ENCODE measurements at regions not wholly inside any gene's neighbourhood (a gene's known extent, or its start where the extent isn't known, plus 50 kb on each side); places are given as distances from the start of the nearest gene placed in this dataset.

GRCh38 chr19:30070968-30071632 is 129.1 kb downstream of the URI1 start:
- intact Hi-C loops (cut with DNase I; ENCODE audit: low total_unique reads), result no loop called here
- no peak for TF ChIP-seq CTCF (IDR thresholded peaks at IDR 0.05)
- TF ChIP-seq POLR2A (IDR thresholded peaks at IDR 0.05), result no peak
- DNase-seq (ENCODE audit: low spot score in 2 of 2), result peak in 1 of 2 donors; percentile 82
- WGBS, 2 donors, result 64 to 65% methylated on average over 24 to 26 of the region's 26 CpGs
- H3K4me3 ChIP-seq (ENCODE audit: low read depth, poor library complexity, severe bottlenecking), result no peak overlapping the region

GRCh38 chr19:30071871-30072270 is 129.8 kb downstream of the URI1 start:
- intact Hi-C loops (cut with DNase I; ENCODE audit: low total_unique reads), result no loop called here
- peak in 1 of 2 donors; percentile 60 for DNase-seq (ENCODE audit: low spot score in 2 of 2)

GRCh38 chr19:30073152-30074000 is 131.3 kb downstream of the URI1 start:
- no peak overlapping the region for H3K4me3 ChIP-seq (ENCODE audit: low read depth, poor library complexity, severe bottlenecking)
- WGBS, 2 donors, result 45 to 63% methylated on average over 13 to 14 of the region's 16 CpGs

More at GRCh38 chr19:30071871-30072270, 129.8 kb downstream of the URI1 start:
- TF ChIP-seq CTCF (IDR thresholded peaks at IDR 0.05) (no peak), POLR2A (IDR thresholded peaks at IDR 0.05) (no peak)
- no peak overlapping the region for H3K4me3 ChIP-seq (ENCODE audit: low read depth, poor library complexity, severe bottlenecking)
- WGBS, 2 donors, result 91% methylated on average over 15 of the region's 15 CpGs

GRCh38 chr19:30074096-30074495 is 132.1 kb downstream of the URI1 start:
- no peak overlapping the region for H3K4me3 ChIP-seq (ENCODE audit: low read depth, poor library complexity, severe bottlenecking)
- intact Hi-C loops (cut with DNase I; ENCODE audit: low total_unique reads), result no loop called here
- WGBS, 2 donors, result 87 to 93% methylated on average over 7 of the region's 7 CpGs

More at GRCh38 chr19:30073152-30074000, 131.3 kb downstream of the URI1 start:
- intact Hi-C loops (cut with DNase I; ENCODE audit: low total_unique reads), result no loop called here
- peak; percentile 22 to 80 for DNase-seq (ENCODE audit: low spot score in 2 of 2)
- TF ChIP-seq POLR2A (IDR thresholded peaks at IDR 0.05), result no peak
- no peak for TF ChIP-seq CTCF (IDR thresholded peaks at IDR 0.05)

GRCh38 chr19:30074741-30075715 is 133.0 kb downstream of the URI1 start:
- H3K4me3 ChIP-seq (ENCODE audit: low read depth, poor library complexity, severe bottlenecking), result no peak overlapping the region
- DNase-seq (ENCODE audit: low spot score in 2 of 2), result no peak
- intact Hi-C loops (cut with DNase I; ENCODE audit: low total_unique reads), result no loop called here
- WGBS, 2 donors, result 61 to 71% methylated on average over 11 to 12 of the region's 12 CpGs
- TF ChIP-seq POLR2A (IDR thresholded peaks at IDR 0.05) (no peak), CTCF (IDR thresholded peaks at IDR 0.05) (no peak)

More at GRCh38 chr19:30074096-30074495, 132.1 kb downstream of the URI1 start:
- TF ChIP-seq POLR2A (IDR thresholded peaks at IDR 0.05), result no peak
- DNase-seq (ENCODE audit: low spot score in 2 of 2), result peak in 1 of 2 donors; percentile 54

All from lower leg skin (tissue), 4 donors.